HG03103 (cell line): ENCODE measurements at regions not wholly inside any gene's neighbourhood (a gene's known extent, or its start where the extent isn't known, plus 50 kb on each side); places are given as distances from the start of the nearest gene placed in this dataset.

Source experiments
- ATAC-seq: cut with Tn5 transposase; IDR thresholded peaks from one replicate; pipeline ENCODE4 v1.9.1; 2021; ENCODE audit warnings: low read depth; ENCODE audit not compliant: unreplicated experiment

- no peak for ATAC-seq
Observed at GRCh38 chr1:209531006-209531405, 52.5 kb upstream of the CAMK1G start.

- no peak for ATAC-seq
Observed at GRCh38 chr1:209531549-209531948, 52.0 kb upstream of the CAMK1G start.
